HepG2 (cell line): ENCODE measurements at regions not wholly inside any gene's neighbourhood (a gene's known extent, or its start where the extent isn't known, plus 50 kb on each side); places are given as distances from the start of the nearest gene placed in this dataset.

Experiments
- ATAC-seq: fragments of 200-7000 bp; cut with Tn5 transposase; 3 replicates; pipeline ENCODE4 v1.9.1; 2020; ENCODE audit warnings: mild to moderate bottlenecking, moderate library complexity
- BruUV-seq: library from RNA; stranded (reverse); fragments of 400-500 nt; replicated peaks from 2 replicates; lab custom pipeline; 2021; lab: Mats Ljungman, UMichigan
- CTCF ChIA-PET: fragments of 300-600 bp; formaldehyde crosslinking; extraction: SDS; loops from one replicate; lab custom pipeline; 2021; ENCODE audit warnings: low total read pairs, inconsistent platforms, low intra/inter-chr PET ratio; lab: Yijun Ruan, JAX
- POLR2A ChIA-PET: fragments of 350-600 bp; sonication (Branson Sonifier 250); formaldehyde crosslinking; loops from one replicate; lab custom pipeline; 2020; ENCODE audit warnings: antibody characterized with exemption, inconsistent platforms; lab: Yijun Ruan, JAX
- DNase-seq: peaks from one replicate; pipeline ENCODE4 v3.0.0-alpha.2; 2015; ENCODE audit warnings: low spot score
- FAIRE-seq: peaks from 3 replicates; lab custom pipeline; 2011; peaks lifted over from hg19 to GRCh38; lab: Jason Lieb, UNC
- H2AFZ ChIP-seq: one replicate; pipeline ENCODE4 v1.6.1; 2011; ENCODE audit warnings: low read length, inconsistent platforms
- H3K27ac ChIP-seq: fragments of 300-600 bp; 3 replicates; pipeline ENCODE4 v1.8.0; 2011; ENCODE audit warnings: mixed run types, mild to moderate bottlenecking, mixed read lengths, low read length, inconsistent platforms; ENCODE audit not compliant: insufficient read depth; ENCODE audit errors: extremely low read length
- H3K27me3 ChIP-seq, 2 experiments: fragments of 200-600 bp in 1 of 2; 2 replicates in 1 of 2; 3 replicates in 1 of 2; pipeline versions ENCODE4 v1.6.0 to v1.8.0; 2011; ENCODE audit warnings: low read length in 2 of 2, mild to moderate bottlenecking in 2 of 2, moderate library complexity in 2 of 2, inconsistent platforms in 1 of 2; ENCODE audit not compliant: insufficient read depth in 2 of 2, control insufficient read depth in 1 of 2
- H3K36me3 ChIP-seq, 2 experiments: fragments of 200-600 bp in 1 of 2; replicated peaks in 1 of 2; 2 replicates in 1 of 2; 3 replicates in 1 of 2; pipeline versions ENCODE4 v1.5.1 to v1.8.0; 2011; ENCODE audit warnings: low read length in 2 of 2, inconsistent platforms in 1 of 2; ENCODE audit not compliant: insufficient read depth in 2 of 2, control insufficient read depth in 1 of 2
- H3K4me1 ChIP-seq: 2 replicates; pipeline ENCODE4 v1.5.1; 2012; ENCODE audit warnings: low read length, inconsistent platforms; ENCODE audit not compliant: insufficient read depth
- H3K4me2 ChIP-seq: 2 replicates; pipeline ENCODE4 v1.6.0; 2011; ENCODE audit warnings: low read depth, low read length, inconsistent platforms
- H3K4me3 ChIP-seq, 3 experiments: fragments of 200-600 bp in 1 of 3; sonication (generic), shearing (Covaris generic) in 1 of 3; replicated peaks in 1 of 3; 2 replicates each; pipeline ENCODE4 v1.5.1; 2011 to 2016; ENCODE audit warnings: low read length in 3 of 3, inconsistent platforms in 2 of 3, low read depth in 2 of 3, mild to moderate bottlenecking in 2 of 3, control low read depth in 1 of 3, mixed read lengths in 1 of 3; ENCODE audit not compliant: insufficient read depth in 1 of 3
- H3K79me2 ChIP-seq: one replicate; pipeline ENCODE4 v1.6.1; 2011; ENCODE audit warnings: low read length, inconsistent platforms; ENCODE audit not compliant: insufficient read depth
- H3K9ac ChIP-seq: 2 replicates; pipeline ENCODE4 v1.6.0; 2011; ENCODE audit warnings: mild to moderate bottlenecking, low read depth, low read length, inconsistent platforms; ENCODE audit not compliant: insufficient read depth
- H3K9me3 ChIP-seq: 2 replicates; pipeline ENCODE4 v1.5.1; 2012; ENCODE audit warnings: mild to moderate bottlenecking, low read length
- H4K20me1 ChIP-seq: 2 replicates; pipeline ENCODE4 v1.6.0; 2011; ENCODE audit warnings: inconsistent platforms, mild to moderate bottlenecking, low read length, moderate library complexity; ENCODE audit not compliant: insufficient read depth
- CBX1 ChIP-seq: IDR thresholded peaks from one replicate; pipeline ENCODE4 v1.6.1; 2016; ENCODE audit warnings: antibody characterized with exemption, low read depth
- MXD4 ChIP-seq: IDR thresholded peaks from 2 replicates; pipeline ENCODE4 v1.6.1; 2016; ENCODE audit warnings: mild to moderate bottlenecking, missing biosample characterization, missing genetic modification reagents
- ONECUT2 ChIP-seq: sonication (generic); formaldehyde crosslinking; IDR thresholded peaks from 2 replicates; pipeline ENCODE4 v1.4.0; 2020; ENCODE audit warnings: missing genetic modification reagents
- PBX3 ChIP-seq: sonication (generic); formaldehyde crosslinking; IDR thresholded peaks from 2 replicates; pipeline ENCODE4 v1.8.1; 2023; ENCODE audit warnings: missing genetic modification reagents, inconsistent platforms, borderline replicate concordance
- ZNF296 ChIP-seq: sonication (generic); formaldehyde crosslinking; conservative IDR thresholded peaks from 2 replicates; pipeline ENCODE4 v1.5.0; 2020; ENCODE audit warnings: mild to moderate bottlenecking, missing genetic modification reagents
- ZNF318 ChIP-seq: sonication (generic); formaldehyde crosslinking; IDR thresholded peaks from 2 replicates; pipeline ENCODE4 v1.4.0; 2020; ENCODE audit warnings: mild to moderate bottlenecking, missing genetic modification reagents
- WGBS: methylation state at CpG from one replicate; pipeline ENCODE4 v1.1.6; 2017; ENCODE audit warnings: low lambda C conversion rate; 5-methylcytosine and 5-hydroxymethylcytosine counted together
- in situ Hi-C: cut with HindIII; loops from 2 replicates; pipeline ENCODE4 v1.10.0; 2017; ENCODE audit warnings: low pct_unique_long_range_greater_than_20kb; ENCODE audit not compliant: extremely low pct_ligation_motif_present
- intact Hi-C: fragments of 100-400 bp; cut with micrococcal nuclease; formaldehyde crosslinking; loops from one replicate; pipeline ENCODE4 v1.10.0; 2022; ENCODE audit not compliant: unreplicated experiment

GRCh38 chr10:4048236-4048864, 263.3 kb upstream of the KLF6 start (continued):
- TF ChIP-seq ZNF318, result no peak
- TF ChIP-seq ONECUT2 (CRISPR knock-in tag), result no peak

- intact Hi-C loops, result no loop called here
- CTCF ChIA-PET, result no interaction called here
- no peaks in the 10 kb centered on the region for H3K79me2 ChIP-seq
- WGBS, result 1% methylated on average over 7 of the region's 7 CpGs
- FAIRE-seq (no peak), ATAC-seq (no peak), DNase-seq (no peak)
- H3K4me2 ChIP-seq, result no peak overlapping the region
- no peak overlapping the region for H3K9ac ChIP-seq
- H3K4me3 ChIP-seq, result no peak overlapping the region
- in situ Hi-C loops, result no loop called here
- H3K9me3 ChIP-seq, result peaks cover 6% of the 10 kb centered on the region
- POLR2A ChIA-PET, result no interaction called here
- peaks cover 0 to 8% of the 10 kb centered on the region in 2 experiments; a peak in 3 of 5 replicates for H3K27me3 ChIP-seq
- H3K4me1 ChIP-seq, result no peaks in the 10 kb centered on the region
- no peaks in the 10 kb centered on the region for H4K20me1 ChIP-seq
- H3K36me3 ChIP-seq, result no peaks in the 10 kb centered on the region
- BruUV-seq, result no TSS peak
- no peak for TF ChIP-seq PBX3 (CRISPR knock-in tag)
- TF ChIP-seq CBX1, result no peak
- no peak for TF ChIP-seq ZNF296 (CRISPR knock-in tag)
- TF ChIP-seq MXD4 (CRISPR knock-in tag), result no peak
- H2AFZ ChIP-seq, result no peak overlapping the region
- no peak overlapping the region for H3K27ac ChIP-seq
Measured at GRCh38 chr10:4046712-4047354, 261.8 kb upstream of the KLF6 start.
